Stromal cell of bone marrow (primary cell): ENCODE measurements at regions not wholly inside any gene's neighbourhood (a gene's known extent, or its start where the extent isn't known, plus 50 kb on each side); places are given as distances from the start of the nearest gene placed in this dataset.
A peak's percentile ranks its signal among the peaks of the same experiment; 100 is the strongest.

Experiments used
- DNase-seq: peaks from one replicate; pipeline ENCODE4 v3.0.0-alpha.2; 2012; ENCODE audit warnings: low read depth

DNA sequence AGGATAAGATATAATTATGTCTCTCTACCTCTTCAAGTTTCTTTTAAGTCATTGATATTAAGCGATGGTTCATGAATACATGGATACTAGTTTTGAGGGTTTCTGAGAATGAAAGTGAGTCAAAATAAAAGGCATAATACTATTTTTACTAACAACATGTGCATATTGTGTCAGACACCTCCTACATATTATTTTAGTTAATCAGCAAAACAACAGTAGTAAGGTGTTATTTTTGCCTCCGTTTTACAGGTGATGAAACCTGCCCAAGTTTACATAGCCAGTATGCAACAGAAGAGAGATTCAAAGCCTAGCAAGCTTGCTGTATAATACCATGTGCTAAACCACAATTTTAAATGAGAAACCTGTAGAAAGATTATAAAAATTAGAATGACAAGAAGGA lies 544.1 kb downstream of the EPHA5 start:
- DNase-seq: no peak

DNA sequence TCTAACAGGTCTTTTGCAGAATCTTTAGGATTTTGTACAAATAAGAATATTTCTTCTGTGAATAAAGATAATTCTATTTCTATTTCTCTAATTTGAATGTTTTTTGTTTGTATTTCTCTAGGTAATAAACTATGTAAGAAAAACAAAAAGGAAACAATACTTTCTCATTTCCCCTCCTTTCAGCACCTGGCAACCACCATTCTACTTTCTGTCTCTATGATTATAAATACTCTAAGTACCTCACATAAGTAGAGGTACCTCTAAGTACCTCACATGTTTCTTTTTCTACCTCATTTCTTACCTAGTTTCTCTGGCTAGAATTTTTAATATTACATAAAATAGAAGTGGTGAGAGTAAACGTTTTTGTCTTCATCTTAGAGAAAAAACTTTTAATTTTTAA lies 550.0 kb downstream of the EPHA5 start:
- DNase-seq: no peak

DNA sequence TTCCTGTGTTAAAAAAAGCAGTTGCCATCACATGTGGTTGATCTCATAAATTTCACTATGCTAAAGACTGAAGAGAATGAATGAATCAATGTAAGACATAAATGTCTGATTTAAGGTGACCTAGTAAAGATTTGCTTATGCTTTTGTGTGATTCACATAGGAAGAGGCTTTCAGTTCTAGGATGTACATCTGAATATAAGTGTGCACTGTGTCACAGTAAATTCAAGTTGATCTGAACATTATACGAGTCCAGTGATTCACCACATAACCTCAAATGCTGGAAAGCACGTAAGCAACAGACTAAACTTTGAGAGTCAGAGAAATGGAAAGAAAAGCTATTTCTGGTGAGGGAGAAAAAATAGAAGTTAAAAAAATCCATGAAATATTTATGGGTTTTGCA lies 567.9 kb downstream of the EPHA5 start:
- no peak for DNase-seq

DNA sequence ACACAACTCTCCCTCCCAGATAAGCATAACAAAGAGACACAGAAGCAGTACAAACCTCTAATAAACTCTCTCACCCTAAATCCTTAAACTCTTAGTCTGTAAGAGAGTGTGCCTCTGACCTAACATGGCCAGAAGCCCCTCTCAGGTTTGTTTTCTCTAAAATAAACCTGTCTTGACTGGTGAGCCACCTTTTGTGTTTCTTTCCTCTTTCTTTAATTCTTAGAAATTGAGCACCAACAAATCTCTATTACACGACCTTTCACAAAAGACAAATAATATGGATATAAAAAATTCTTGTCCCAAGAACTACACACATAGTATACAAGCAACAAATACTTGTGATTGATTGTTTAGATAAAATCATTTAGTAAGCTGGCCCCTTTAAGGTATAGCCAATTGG lies 573.7 kb downstream of the EPHA5 start:
- no peak for DNase-seq

DNA sequence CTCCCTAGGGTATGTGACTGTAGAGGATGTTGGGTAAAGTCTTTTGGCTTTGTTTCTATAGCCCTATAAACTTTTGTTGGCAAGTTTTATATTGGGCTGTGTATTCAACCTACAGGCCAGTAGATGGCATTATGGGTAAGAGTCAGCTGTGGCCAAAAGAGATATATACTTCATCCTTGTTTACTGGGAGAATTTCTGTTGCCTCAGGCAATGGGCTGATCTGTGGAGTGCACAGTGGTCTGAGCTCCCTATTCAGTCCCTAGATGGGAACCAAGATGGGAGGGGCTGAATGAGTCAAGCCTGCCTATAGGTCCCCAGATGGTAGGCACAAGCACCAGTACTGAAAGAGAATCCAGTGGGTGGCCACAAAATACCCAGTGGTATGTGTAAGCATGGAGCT lies 580.6 kb downstream of the EPHA5 start:
- DNase-seq: peak; percentile 6

DNA sequence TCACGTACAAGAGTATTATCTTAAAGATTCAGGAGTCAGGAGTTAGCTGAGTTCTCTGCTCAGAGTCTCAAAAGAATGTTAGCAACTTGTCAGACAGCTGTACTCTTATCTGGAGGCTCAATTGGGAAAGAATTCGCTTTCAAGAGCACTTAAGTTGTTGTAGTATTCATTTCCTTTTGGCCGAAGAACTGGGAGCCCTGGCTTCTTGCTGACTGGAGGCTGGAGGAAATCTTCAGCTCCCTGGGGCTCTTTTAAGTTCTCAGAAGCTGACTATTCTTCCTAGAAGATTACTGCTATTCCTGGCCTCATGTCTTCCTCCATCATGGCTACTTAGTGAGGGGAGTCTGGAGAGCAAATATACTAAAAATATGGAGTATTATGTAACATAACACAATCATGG lies 587.2 kb downstream of the EPHA5 start:
- peak; percentile 6 for DNase-seq

DNA sequence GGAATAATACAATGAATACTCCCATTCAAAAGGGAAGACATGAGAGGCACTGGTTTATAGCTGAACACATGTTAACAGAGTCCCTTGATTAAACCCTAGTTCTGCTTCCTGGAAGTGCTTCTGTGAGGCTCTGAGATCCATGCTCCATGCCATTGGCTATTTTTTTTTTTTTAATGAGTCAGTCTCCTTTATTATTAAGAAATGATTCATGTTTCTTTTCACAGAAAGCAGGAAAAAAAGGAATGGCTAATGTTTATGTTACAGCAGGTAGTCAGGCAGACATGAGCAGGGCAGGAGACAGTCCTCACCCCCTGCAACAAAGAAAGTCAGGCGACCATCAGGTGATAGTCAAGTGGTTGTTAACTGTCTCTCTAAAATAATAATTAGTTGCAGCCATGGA lies 598.7 kb downstream of the EPHA5 start:
- no peak for DNase-seq

DNA sequence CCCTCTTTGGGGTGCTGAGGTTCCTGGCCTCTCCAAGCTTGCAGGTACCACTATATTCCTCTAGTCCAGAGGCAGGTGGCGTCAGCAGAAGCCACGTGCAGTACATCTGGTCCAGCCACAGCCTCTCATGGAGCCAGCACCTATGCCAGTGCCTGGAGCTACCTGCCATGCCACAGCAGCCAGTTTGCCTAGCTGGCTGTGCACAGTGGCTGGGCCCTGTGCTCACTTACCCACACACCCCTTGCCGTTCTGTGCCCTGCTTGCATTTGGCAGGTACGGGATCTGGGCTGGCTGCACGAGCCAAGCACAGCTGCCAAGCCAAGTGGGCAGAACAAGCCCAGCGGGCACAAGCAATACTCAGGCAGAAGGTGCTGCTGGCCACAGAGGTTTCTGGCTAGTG lies 601.1 kb downstream of the EPHA5 start:
- DNase-seq: no peak

DNA sequence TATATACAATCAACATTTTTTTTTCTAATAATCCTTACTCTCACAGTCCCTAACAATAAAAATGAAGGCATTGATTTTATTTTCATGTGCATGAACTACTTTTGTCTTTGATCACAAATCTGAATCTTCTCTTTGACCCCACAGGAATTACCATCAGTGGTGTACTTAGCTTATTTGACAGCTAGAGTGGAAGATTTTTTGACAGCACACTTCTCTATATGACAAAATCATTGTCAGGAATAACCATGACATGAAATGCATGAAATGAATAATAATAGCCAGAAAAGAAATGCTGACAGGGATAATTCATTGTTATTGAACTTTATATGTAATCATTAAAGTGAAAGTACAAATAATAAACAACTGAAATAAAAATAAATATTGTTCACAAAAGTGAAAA lies 604.2 kb downstream of the EPHA5 start:
- no peak for DNase-seq

DNA sequence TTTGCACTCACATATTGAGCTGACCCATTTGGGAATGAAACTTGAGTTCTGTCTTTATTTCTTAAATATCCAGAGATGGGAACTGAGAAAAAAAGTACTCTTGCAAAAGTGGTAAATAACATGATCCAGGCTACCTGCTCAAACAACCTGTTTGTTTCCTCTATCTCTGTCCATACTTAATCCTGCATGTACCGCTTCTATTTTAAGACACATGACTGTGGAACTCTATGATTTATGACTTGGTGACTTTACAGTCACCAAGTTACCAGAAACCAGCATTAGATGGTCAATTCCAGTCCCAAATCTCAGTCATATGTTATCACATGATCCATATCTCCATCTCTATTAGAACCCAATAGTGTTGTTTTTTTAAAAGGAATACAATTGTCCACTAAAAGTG lies 606.7 kb downstream of the EPHA5 start:
- DNase-seq: no peak

DNA sequence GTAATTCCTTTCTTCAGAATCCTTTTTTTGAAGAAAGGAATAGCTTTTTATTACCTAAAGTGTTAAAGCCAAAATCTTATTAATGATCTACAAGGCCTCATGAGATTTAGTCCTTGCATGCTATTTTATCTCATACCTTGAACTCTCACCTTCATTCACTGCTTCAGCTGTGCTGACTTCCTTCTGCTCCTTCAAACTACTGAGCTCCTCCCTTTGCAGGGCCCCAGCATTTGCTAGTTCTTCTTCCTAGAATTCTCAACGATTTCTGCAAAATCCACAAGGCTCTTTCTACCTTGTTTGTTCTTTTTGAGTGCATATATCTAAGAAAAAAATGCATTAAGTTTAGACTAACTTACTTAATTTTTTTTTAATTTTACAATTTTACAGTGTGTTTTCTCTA lies 619.5 kb downstream of the EPHA5 start:
- no peak for DNase-seq

DNA sequence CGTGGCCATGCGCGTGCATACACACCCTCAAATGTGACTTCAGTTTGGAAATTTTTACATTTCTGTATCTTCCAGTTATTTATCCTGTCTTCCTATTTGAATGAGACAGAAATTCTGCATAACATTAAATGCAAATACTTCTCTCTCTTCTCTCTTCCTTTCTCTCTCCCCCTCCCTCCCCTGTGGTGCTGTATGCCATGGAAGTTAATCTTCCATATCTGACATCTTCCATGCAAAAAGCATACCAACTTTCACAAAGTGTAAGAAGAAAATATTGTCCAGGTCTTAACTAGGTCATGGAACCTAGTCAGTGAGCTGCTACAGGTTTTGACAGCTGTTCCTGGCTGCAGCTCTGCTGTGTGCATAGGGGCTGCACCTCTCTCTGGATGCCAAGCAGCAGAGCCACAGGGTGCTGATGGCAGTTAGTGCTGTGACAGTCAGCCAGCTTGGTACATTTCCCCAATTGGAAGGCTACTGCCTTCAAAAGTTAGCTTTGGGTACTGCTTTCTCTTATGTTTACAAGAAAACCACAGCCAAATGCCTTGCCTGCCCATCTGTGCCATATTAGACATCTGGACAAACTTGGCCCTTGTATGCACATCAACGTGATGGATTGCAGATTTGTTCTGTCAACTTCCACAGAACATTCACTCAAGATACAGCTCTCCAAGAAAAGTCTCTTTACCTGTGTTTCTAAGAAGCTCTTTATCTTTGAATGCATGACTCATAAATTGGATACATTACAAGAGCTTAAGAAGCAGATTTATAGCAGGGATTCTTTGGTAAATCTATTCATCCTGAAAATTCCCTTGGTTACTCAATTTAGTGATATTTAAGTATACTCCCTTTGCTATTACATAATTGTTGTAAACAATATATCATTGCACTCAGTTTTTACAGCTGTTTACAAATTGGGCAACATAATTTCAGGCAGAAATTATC lies 623.8 kb downstream of the EPHA5 start:
- no peak for DNase-seq

DNA sequence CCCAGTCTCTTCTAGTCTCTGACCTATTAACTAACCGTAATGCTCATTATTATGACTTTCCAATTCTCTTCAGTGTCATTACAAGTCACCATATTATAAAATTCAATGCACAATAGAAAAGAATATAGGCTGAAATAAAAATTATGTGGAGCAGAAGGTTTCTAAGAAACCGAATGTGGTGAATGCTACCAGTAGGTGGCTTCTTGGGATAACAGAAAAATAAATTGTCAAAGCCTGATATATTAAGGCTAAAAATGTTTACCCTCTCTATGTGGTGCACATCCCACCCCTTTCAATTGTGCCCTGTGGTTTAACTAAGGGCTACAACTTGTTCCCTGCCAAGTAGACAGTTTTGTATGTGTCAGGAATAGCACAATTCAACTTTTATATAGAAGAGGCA lies 624.6 kb upstream of the TECRL start:
- no peak for DNase-seq

DNA sequence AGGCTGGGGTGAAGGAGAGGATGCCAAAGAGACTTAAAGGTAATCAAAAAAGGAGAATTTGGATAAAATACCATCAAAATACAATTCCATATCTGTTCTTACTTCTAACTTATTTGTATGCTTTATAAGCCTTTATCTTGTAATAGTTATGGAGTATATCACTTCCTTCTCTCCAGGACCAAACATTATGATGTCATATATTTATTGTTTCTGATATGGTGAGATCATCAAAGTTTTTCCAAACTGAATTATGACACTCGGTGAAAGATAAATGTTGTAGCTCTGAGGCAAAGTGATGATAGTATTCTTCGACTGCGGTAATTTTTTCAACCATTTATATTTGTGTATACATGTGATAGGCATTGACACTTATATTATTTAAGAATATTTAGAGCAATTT lies 619.3 kb upstream of the TECRL start:
- DNase-seq: no peak

DNA sequence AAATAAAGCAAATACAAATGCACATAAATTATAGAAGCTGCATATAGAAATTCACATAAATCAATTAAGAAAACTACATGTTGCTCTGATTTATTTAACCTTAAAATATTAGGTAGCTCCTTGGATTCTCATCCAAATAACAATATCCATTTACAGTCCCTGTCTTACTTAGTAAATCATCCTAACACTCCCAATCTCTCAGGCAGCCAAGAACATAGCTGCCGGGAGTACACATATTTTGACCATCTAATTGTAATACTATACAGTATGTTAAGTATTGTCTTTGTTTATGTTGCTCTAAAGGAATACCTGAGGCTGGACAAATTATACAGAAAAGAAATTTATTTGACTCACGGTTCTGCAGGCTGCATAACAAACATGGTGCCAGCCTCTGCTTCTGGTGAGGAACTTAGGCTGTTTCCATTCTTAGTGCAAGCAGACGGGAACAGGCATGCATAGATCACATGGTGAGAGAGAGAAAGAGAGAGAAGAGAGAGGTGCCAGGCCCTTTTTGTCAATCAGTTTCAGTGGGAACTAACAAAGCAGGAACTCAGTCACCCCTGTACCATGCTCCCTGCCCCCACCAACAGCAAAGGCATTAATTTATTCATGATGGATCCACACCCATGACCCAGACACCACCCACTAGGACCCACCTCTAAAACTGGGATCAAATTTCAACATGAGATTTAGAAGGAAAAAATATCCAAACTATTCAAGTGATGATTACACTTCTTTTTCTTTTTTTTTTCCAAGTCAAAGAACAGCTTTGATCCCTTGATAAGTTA lies 614.8 kb upstream of the TECRL start:
- no peak for DNase-seq

DNA sequence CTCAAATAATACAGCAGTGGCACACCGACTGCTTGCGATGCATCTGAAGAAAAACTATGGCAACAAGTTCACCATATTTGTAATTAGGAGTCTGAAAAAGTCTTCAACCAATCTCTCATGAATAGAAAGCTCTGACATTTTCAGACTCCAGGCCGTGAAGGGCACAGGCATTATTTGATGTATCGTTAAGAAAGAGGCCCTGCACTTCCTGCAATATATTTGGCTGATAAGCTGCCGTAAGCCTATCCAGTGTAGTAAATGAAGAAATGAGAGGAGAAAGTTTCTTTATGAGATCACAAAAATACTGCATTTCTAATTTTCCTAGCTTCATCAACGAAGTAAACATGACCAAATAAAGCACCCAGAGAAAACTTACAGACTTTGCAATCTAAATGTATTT lies 613.8 kb upstream of the TECRL start:
- no peak for DNase-seq

DNA sequence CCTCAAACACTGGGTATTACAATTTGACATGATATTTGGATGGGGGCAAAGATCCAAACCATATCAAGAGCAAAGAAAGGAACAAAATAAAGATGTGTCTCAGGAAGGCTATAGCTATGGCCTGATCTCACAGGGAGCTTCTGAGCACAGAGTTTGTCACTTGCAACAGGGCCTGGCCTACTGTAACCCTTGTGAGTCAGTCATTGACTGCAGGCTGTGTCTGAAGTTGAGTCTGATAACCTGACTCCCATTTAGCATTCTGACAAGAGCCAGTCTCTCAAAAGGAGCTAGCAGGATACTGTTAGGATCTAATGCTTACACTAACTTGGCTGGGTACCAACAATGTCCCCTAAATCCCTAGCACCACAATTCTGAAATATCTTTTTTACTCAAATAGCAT lies 612.5 kb upstream of the TECRL start:
- DNase-seq: no peak

DNA sequence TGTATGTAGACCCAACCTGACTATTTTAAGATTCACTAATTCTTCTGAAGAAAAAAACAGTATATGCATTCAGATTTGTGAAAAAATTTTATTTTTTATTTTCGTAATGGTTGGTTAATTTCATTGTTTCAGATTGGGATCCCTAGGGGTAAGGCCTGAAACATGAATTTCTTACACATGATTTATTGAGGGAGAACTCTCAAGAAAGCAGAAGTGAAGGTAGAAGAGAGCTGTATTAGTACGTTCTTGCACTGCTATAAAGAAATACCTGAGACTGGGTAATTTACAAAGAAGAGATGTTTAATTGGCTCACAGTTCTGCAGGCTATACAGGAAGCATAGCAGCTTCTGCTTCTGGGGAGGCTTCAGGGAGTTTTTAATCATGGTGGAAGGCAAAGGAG lies 611.9 kb upstream of the TECRL start:
- DNase-seq: no peak

DNA sequence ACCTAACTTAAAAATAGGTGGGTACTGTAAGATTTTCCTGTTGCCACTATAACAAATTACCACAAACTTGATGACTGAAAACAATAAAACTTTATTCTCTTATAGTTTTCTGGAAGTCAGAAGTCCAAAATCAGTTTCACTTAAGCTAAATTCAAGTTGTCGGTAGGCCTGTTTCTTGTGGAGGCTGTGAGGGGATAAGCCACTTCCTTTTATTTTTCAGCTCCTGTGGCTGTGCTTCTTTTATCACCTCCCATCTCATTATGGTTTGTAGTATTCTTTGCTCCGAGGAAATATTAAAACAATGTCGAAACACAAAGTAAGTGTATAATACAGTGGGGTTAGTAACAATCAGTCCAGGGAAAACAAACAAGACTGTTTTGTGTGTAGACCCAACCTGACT lies 610.5 kb upstream of the TECRL start:
- no peak for DNase-seq

DNA sequence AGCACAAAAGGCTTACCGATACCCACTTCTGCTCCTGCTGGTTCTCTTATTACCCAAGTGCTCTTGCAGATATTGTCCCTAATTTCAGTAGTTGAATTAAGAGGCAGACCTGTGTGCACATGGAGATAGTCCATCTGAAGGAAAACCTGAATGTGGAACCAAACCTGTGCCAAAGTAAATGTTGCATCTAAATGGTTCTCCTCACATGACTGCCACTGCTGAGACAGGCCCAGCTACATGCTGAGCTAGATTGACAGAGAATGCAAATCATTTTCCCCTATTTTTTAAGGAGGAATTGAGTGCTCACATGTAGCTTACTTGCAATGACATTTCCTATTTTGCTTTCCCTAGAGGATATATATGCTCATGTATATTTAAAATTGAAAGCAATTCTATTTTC lies 609.1 kb upstream of the TECRL start:
- no peak for DNase-seq

DNA sequence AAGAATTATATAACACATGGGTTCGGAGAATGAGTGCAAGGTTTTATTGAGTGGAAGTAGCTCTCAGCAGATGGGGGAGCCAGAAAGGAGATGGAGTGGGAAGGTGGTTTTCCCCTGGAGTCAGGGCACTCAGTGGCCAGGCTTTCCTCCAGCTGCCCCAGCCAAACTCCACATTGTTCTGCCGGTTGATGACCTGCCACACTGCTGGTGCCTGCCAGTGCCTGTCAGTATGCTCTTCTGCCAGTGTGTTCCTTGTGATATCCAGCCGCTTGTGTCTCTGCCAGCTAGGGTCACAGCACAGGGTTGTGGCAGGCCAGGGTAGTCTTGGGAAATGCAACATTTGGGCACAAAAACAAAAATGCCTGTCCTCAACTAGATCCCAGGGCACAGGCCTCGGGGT lies 604.8 kb upstream of the TECRL start:
- no peak for DNase-seq

DNA sequence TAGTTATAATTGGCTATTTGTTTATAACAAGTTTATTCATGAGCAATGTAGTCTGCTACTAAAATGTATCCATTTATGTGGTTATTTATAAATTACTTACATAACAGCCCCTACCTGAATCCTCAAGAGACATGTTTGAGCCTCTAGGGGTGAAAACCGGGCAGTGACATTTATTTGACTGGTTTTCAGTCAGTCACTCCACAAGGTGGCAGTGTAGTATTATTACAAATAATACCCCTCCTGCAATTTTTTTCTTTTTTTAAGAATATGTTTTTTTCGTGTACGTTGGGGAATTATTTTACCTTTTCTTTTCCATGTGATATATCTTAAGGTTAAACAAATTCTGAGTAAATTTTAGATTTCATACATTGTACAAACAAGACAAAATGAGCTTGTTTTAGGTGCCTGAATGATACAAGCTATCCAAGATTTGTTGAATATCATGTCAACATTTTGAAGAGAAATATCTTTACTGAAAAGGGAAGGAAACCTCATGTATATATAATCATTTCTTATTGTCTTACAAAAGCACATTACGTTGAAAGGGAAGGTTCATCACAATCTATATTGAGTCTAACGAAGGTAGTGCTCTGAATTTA lies 598.7 kb upstream of the TECRL start:
- peak; percentile 10 for DNase-seq

DNA sequence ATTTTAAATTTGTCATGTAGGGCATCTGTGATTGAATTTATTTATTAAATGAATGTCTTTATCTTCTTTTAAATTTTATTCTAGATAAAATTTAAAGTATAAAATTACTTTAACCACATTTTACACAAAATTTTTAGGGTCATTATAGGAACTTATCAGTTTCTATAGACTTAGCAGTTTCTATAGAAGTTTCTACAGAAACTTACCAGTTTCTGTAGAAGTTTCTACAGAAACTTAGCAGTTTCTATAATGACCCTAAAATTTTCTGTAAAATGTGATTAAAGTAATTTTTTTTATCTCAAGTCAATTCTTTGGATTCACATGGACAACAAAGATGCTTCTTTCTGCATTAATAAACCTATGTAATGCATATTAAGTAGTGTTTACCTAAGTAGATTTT lies 565.9 kb upstream of the TECRL start:
- DNase-seq: no peak
